Mesenchymal stem cell (in vitro differentiated cells and primary cell): ENCODE measurements at regions not wholly inside any gene's neighbourhood (a gene's known extent, or its start where the extent isn't known, plus 50 kb on each side); places are given as distances from the start of the nearest gene placed in this dataset.

Experiments
- DNase-seq: peaks from one replicate; pipeline ENCODE4 v3.0.0-alpha.2; 2013
- H2AFZ ChIP-seq: one replicate; pipeline ENCODE4 v1.6.1; 2013; ENCODE audit warnings: low read depth, mild to moderate bottlenecking, control low read depth, inconsistent platforms, low read length, moderate library complexity
- H2AK5ac ChIP-seq: 2 replicates; pipeline ENCODE4 v1.6.1; 2013; ENCODE audit warnings: low read length, moderate library complexity, mild to moderate bottlenecking, inconsistent platforms; ENCODE audit not compliant: severe bottlenecking
- H2BK120ac ChIP-seq: one replicate; pipeline ENCODE4 v1.6.1; 2013; ENCODE audit warnings: low read depth, mild to moderate bottlenecking, inconsistent platforms, low read length, moderate library complexity
- H2BK12ac ChIP-seq, 2 experiments: one replicate each; pipeline ENCODE4 v1.6.1; 2013; ENCODE audit warnings: inconsistent platforms in 2 of 2, low read length in 2 of 2, mild to moderate bottlenecking in 2 of 2, moderate library complexity in 2 of 2, control low read depth in 1 of 2
- H2BK15ac ChIP-seq: one replicate; pipeline ENCODE4 v1.6.1; 2013; ENCODE audit warnings: mild to moderate bottlenecking, low read depth, inconsistent platforms; ENCODE audit not compliant: poor library complexity, severe bottlenecking
- H2BK5ac ChIP-seq: 2 replicates; pipeline ENCODE4 v1.6.1; 2013; ENCODE audit warnings: low read depth, mild to moderate bottlenecking, low read length, control low read depth, inconsistent platforms; ENCODE audit not compliant: poor library complexity, severe bottlenecking
- H3K14ac ChIP-seq, 2 experiments: one replicate each; pipeline ENCODE4 v1.6.1; 2013; ENCODE audit warnings: inconsistent platforms in 2 of 2, low read length in 2 of 2, control low read depth in 1 of 2, mild to moderate bottlenecking in 1 of 2, moderate library complexity in 1 of 2
- H3K18ac ChIP-seq, 2 experiments: one replicate each; pipeline ENCODE4 v1.6.1; 2013; ENCODE audit warnings: inconsistent platforms in 2 of 2, low read length in 2 of 2, control low read depth in 1 of 2, low read depth in 1 of 2, mild to moderate bottlenecking in 1 of 2
- H3K23ac ChIP-seq, 2 experiments: one replicate each; pipeline ENCODE4 v1.6.1; 2013; ENCODE audit warnings: inconsistent platforms in 2 of 2, low read length in 2 of 2, mild to moderate bottlenecking in 2 of 2, moderate library complexity in 2 of 2, control low read depth in 1 of 2
- H3K27ac ChIP-seq: 2 replicates; pipeline ENCODE4 v1.5.1; 2013; ENCODE audit warnings: mild to moderate bottlenecking, moderate library complexity, low read length, control low read depth, inconsistent platforms; ENCODE audit not compliant: poor library complexity, severe bottlenecking
- H3K27me3 ChIP-seq, 2 experiments: 2 replicates each; pipeline versions ENCODE4 v1.6.1 to v1.7.0; 2013; ENCODE audit warnings: low read length in 2 of 2, mild to moderate bottlenecking in 2 of 2, moderate library complexity in 2 of 2, control low read depth in 1 of 2, inconsistent platforms in 1 of 2; ENCODE audit not compliant: control insufficient read depth in 1 of 2, insufficient read depth in 1 of 2
- H3K36me3 ChIP-seq, 2 experiments: 2 replicates each; pipeline versions ENCODE4 v1.6.1 to v1.7.0; 2013; ENCODE audit warnings: low read length in 2 of 2, control low read depth in 1 of 2, inconsistent platforms in 1 of 2, low read depth in 1 of 2, mild to moderate bottlenecking in 1 of 2; ENCODE audit not compliant: insufficient read depth in 2 of 2, control insufficient read depth in 1 of 2
- H3K4ac ChIP-seq, 2 experiments: one replicate each; pipeline ENCODE4 v1.6.1; 2013; ENCODE audit warnings: inconsistent platforms in 2 of 2, low read length in 2 of 2, mild to moderate bottlenecking in 2 of 2, moderate library complexity in 2 of 2, control low read depth in 1 of 2, low read depth in 1 of 2
- H3K4me1 ChIP-seq: 2 replicates; pipeline ENCODE4 v1.6.1; 2013; ENCODE audit warnings: low read depth, low read length, control low read depth; ENCODE audit not compliant: control insufficient read depth, insufficient read depth
- H3K4me2 ChIP-seq: 2 replicates; pipeline ENCODE4 v1.6.1; 2013; ENCODE audit warnings: low read length, mild to moderate bottlenecking, inconsistent platforms; ENCODE audit not compliant: poor library complexity, severe bottlenecking
- H3K4me3 ChIP-seq, 2 experiments: 2 replicates each; pipeline versions ENCODE4 v1.5.1 to v1.7.0; 2013; ENCODE audit warnings: low read length in 2 of 2, mild to moderate bottlenecking in 2 of 2, control low read depth in 1 of 2, low read depth in 1 of 2; ENCODE audit not compliant: insufficient read depth in 1 of 2
- H3K79me1 ChIP-seq: replicated peaks from 2 replicates; pipeline ENCODE4 v1.6.1; 2013; ENCODE audit warnings: mild to moderate bottlenecking, control low read depth, low read length, inconsistent platforms; ENCODE audit not compliant: poor library complexity, severe bottlenecking
- H3K9ac ChIP-seq: 2 replicates; pipeline ENCODE4 v1.7.0; 2013; ENCODE audit warnings: mild to moderate bottlenecking, low read length, moderate library complexity
- H3K9me3 ChIP-seq: 2 replicates; pipeline ENCODE4 v1.7.0; 2013; ENCODE audit warnings: mild to moderate bottlenecking, low read length; ENCODE audit not compliant: control insufficient read depth
- H4K8ac ChIP-seq: one replicate; pipeline ENCODE4 v1.6.1; 2013; ENCODE audit warnings: inconsistent platforms, mild to moderate bottlenecking, low read length, moderate library complexity
- H4K91ac ChIP-seq: one replicate; pipeline ENCODE4 v1.6.1; 2013; ENCODE audit warnings: mild to moderate bottlenecking, low read length, inconsistent platforms
- WGBS: methylation state at CpG from one replicate; pipeline ENCODE4 v1.1.7; 2013; ENCODE audit warnings: mixed read lengths; 5-methylcytosine and 5-hydroxymethylcytosine counted together

GRCh38 chr12:77314378-77315052, 249.1 kb upstream of the E2F7 start:
- Histone ChIP-seq H3K9me3 (no peaks in the 10 kb centered on the region), H2BK5ac (no peak overlapping the region), H3K36me3 (no peaks in the 10 kb centered on the region), H2BK15ac (no peak overlapping the region), H2BK12ac (no peak overlapping the region), H2AK5ac (no peak overlapping the region), H2BK120ac (no peak overlapping the region), H2AFZ (no peak overlapping the region), H4K91ac (no peak overlapping the region), H3K27me3 (no peaks in the 10 kb centered on the region), H3K79me1 (no peaks in the 10 kb centered on the region), H3K27ac (no peak overlapping the region), H3K4me3 (no peak overlapping the region), H3K4me2 (no peak overlapping the region), H3K23ac (no peak overlapping the region), H3K14ac (no peak overlapping the region), H3K9ac (no peak overlapping the region), H3K4ac (no peak overlapping the region), H4K8ac (no peak overlapping the region), H3K18ac (no peak overlapping the region), H3K4me1 (no peaks in the 10 kb centered on the region)
- DNase-seq = peak; percentile 46
- WGBS = 49% methylated on average over 2 of the region's 2 CpGs

GRCh38 chr12:77308056-77308455, 242.7 kb upstream of the E2F7 start:
- Histone ChIP-seq H3K4me2 (no peak overlapping the region), H2BK12ac (no peak overlapping the region), H3K14ac (no peak overlapping the region)

GRCh38 chr12:77300811-77301210, 235.4 kb upstream of the E2F7 start:
- no CpG with 5 or more reads among the region's 1 CpG for WGBS
- Histone ChIP-seq H3K14ac (no peak overlapping the region), H2BK5ac (no peak overlapping the region), H2AFZ (no peak overlapping the region), H2BK120ac (no peak overlapping the region), H3K23ac (no peak overlapping the region), H3K4me1 (no peaks in the 10 kb centered on the region), H3K9me3 (no peaks in the 10 kb centered on the region), H3K27ac (peak overlapping the region; percentile 21), H3K18ac (no peak overlapping the region), H3K27me3 (no peaks in the 10 kb centered on the region), H3K4ac (no peak overlapping the region), H4K91ac (no peak overlapping the region), H3K79me1 (no peaks in the 10 kb centered on the region), H3K36me3 (no peaks in the 10 kb centered on the region), H2AK5ac (no peak overlapping the region), H3K4me3 (no peak overlapping the region), H2BK12ac (no peak overlapping the region), H4K8ac (no peak overlapping the region), H3K4me2 (no peak overlapping the region), H3K9ac (peak overlapping the region; percentile 74), H2BK15ac (no peak overlapping the region)
- DNase-seq = no peak

More at GRCh38 chr12:77308056-77308455, 242.7 kb upstream of the E2F7 start:
- H3K36me3 ChIP-seq = no peaks in the 10 kb centered on the region
- H3K4me1 ChIP-seq = no peaks in the 10 kb centered on the region
- no peak overlapping the region for H2AK5ac ChIP-seq
- no peak for DNase-seq
- no peak overlapping the region for H3K4ac ChIP-seq
- no peaks in the 10 kb centered on the region for H3K9me3 ChIP-seq
- no peak overlapping the region for H4K91ac ChIP-seq
- no peak overlapping the region for H2BK120ac ChIP-seq
- no peaks in the 10 kb centered on the region for H3K27me3 ChIP-seq
- H3K18ac ChIP-seq = no peak overlapping the region
- no peak overlapping the region for H3K4me3 ChIP-seq
- H2AFZ ChIP-seq = no peak overlapping the region
- H3K9ac ChIP-seq = no peak overlapping the region
- no peak overlapping the region for H2BK15ac ChIP-seq
- no peaks in the 10 kb centered on the region for H3K79me1 ChIP-seq
- H3K27ac ChIP-seq = no peak overlapping the region
- H2BK5ac ChIP-seq = no peak overlapping the region
- no peak overlapping the region for H4K8ac ChIP-seq
- WGBS = 86% methylated on average over 2 of the region's 2 CpGs
- H3K23ac ChIP-seq = no peak overlapping the region

- H3K27ac ChIP-seq = peak overlapping the region; percentile 78
- no peaks in the 10 kb centered on the region for H3K36me3 ChIP-seq
- no peaks in the 10 kb centered on the region for H3K79me1 ChIP-seq
- no peak overlapping the region for H4K91ac ChIP-seq
- no peak overlapping the region for H3K4me2 ChIP-seq
- no peaks in the 10 kb centered on the region for H3K9me3 ChIP-seq
- peak overlapping the region; percentile 74 for H3K9ac ChIP-seq
- H3K4ac ChIP-seq = no peak overlapping the region
- H3K23ac ChIP-seq = no peak overlapping the region
- no peak for DNase-seq
- H2BK120ac ChIP-seq = no peak overlapping the region
- H2BK12ac ChIP-seq = no peak overlapping the region
- H3K14ac ChIP-seq = no peak overlapping the region
- no peaks in the 10 kb centered on the region for H3K27me3 ChIP-seq
- H4K8ac ChIP-seq = no peak overlapping the region
- no peak overlapping the region for H2AK5ac ChIP-seq
- WGBS = 99% methylated on average over 4 of the region's 4 CpGs
- no peak overlapping the region for H2BK15ac ChIP-seq
- no peak overlapping the region for H3K4me3 ChIP-seq
- H3K4me1 ChIP-seq = no peaks in the 10 kb centered on the region
- no peak overlapping the region for H3K18ac ChIP-seq
- H2BK5ac ChIP-seq = no peak overlapping the region
- H2AFZ ChIP-seq = no peak overlapping the region
Measured at GRCh38 chr12:77299910-77300669, 234.7 kb upstream of the E2F7 start.
